Skeletal muscle satellite cell (primary cell): ENCODE measurements at regions not wholly inside any gene's neighbourhood (a gene's known extent, or its start where the extent isn't known, plus 50 kb on each side); places are given as distances from the start of the nearest gene placed in this dataset.
"Not testable (repeated sequence)": the region's sequence is repeated elsewhere in the genome, so short reads cannot be mapped to it uniquely, and the experiment has no call there.

ENCODE experiments used
- H3K27me3 ChIP-seq: 2 replicates; pipeline ENCODE4 v1.7.0; 2013; ENCODE audit warnings: low read length; ENCODE audit not compliant: control insufficient read depth, insufficient read depth
- H3K36me3 ChIP-seq: 2 replicates; pipeline ENCODE4 v1.7.0; 2013; ENCODE audit warnings: mild to moderate bottlenecking, control low read depth, low read length; ENCODE audit not compliant: insufficient read depth
- H3K4me1 ChIP-seq: 2 replicates; pipeline ENCODE4 v1.7.0; 2013; ENCODE audit warnings: low read length; ENCODE audit not compliant: control insufficient read depth, insufficient read depth
- H3K4me2 ChIP-seq: 2 replicates; pipeline ENCODE4 v1.7.0; 2013; ENCODE audit warnings: mild to moderate bottlenecking, low read length
- H3K4me3 ChIP-seq: 2 replicates; pipeline ENCODE4 v1.7.0; 2013; ENCODE audit warnings: low read length
- H3K9ac ChIP-seq: 2 replicates; pipeline ENCODE4 v1.7.0; 2013; ENCODE audit warnings: mild to moderate bottlenecking, low read depth, low read length, moderate library complexity
- H3K9me3 ChIP-seq: replicated peaks from 2 replicates; pipeline ENCODE4 v1.7.0; 2013; ENCODE audit warnings: mild to moderate bottlenecking, control low read depth, low read length

DNA sequence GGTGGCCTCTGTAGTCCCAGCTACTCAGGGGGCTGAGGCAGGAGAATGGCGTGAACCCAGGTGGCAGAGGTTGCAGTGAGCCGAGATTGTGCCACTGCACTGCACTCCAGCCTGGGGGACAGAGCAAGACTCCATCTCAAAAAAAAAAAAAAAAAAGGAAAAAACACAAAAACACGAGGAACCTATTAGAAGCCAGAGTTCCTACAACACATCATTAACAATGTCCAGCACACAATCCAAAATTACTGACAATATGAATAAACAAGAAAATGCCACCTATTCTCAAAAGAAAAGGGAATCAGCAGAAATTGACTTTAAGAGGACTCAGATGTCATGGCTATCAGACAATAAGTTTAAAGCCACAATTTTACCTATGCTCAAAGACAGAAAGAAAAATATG lies 57.3 kb upstream of the HS3ST3A1 start:
- H3K4me2 ChIP-seq, H3K4me3 ChIP-seq, H3K9ac ChIP-seq, H3K9me3 ChIP-seq, H3K4me1 ChIP-seq, H3K36me3 ChIP-seq, H3K27me3 ChIP-seq: not testable (repeated sequence)

DNA sequence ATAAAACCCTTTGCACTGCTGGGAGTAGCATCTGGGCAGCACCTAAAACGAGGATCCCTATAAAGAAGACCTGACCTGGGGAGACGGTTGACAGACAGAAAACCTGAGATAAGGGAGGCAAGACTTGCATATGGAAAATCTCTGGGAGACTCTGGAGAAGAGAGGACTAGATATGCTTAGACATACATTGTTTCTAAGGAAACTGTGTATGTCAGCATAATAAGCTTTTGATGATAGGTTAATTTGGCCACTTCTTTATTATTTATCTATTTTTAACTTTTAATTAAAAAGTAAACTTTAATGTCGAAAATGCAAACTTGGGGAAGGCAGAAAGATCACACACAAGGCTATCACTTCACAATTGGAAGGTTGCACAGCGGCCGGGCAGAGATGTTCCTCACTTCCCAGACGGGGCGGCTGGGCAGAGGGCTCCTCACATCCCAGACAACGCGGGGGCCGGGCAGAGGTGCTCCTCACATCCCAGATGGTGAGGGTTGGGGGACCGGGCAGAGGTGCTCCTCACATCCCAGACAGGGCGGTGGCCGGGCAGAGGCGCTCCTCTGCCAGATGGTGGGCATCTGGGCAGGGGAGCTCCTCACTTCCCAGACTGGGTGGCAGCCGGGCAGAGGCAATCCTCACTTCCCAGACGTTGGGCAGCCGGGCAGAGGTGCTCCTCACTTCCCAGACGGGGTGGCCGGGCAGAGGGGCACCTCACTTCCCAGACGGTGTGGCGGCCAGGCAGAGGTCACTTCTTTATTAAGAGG lies 64.3 kb upstream of the HS3ST3A1 start:
- H3K36me3 ChIP-seq: no peaks in the 10 kb centered on the region
- no peak overlapping the region for H3K9ac ChIP-seq
- no peak overlapping the region for H3K4me3 ChIP-seq

DNA sequence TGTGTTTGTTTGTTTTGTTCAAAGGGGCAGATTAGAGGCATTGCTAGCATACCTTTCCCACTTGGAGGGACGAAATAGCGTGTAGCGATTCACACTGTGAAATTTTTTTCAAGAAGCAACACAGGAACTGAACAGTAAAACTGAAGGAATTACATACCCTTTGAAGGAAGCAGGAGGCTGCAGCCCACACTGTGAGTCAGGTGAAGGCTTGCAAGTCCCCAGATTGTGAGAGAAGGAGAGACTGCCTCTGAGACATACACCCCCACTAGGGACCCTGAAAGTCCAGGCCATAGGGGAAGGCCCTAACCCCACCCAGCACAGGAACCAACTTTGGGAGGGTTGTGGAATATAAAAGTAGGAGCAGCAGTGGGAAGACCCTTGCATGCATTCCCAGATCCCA lies 69.6 kb upstream of the HS3ST3A1 start:
- no peak overlapping the region for H3K4me2 ChIP-seq
- no peaks in the 10 kb centered on the region for H3K9me3 ChIP-seq
- no peak overlapping the region for H3K4me3 ChIP-seq
- H3K27me3 ChIP-seq: no peaks in the 10 kb centered on the region
- no peak overlapping the region for H3K9ac ChIP-seq
- H3K36me3 ChIP-seq: no peaks in the 10 kb centered on the region
- H3K4me1 ChIP-seq: no peaks in the 10 kb centered on the region

More for the DNA sequence above, 64.3 kb upstream of the HS3ST3A1 start:
- no peaks in the 10 kb centered on the region for H3K27me3 ChIP-seq
- no peaks in the 10 kb centered on the region for H3K9me3 ChIP-seq
- H3K4me1 ChIP-seq: no peaks in the 10 kb centered on the region
- H3K4me2 ChIP-seq: no peak overlapping the region

DNA sequence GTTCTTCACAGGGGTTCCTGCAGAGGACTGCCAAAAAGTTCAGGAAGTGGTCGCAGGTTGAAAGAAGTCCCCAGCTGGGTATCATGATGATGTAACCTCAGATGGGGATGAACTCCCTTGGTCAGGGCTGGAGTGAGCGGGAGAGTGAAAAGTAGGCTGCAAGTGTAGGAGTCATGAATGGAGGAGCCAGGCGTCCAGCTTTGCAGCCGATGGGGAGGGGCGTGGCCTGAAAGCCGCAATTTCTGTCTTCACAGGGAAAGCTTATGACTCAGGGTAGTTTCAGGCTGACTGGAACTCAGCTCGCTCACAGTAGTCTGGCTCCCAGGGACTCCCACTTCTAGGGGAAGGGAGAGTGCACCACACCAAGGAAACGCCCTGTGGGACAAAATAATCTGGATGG lies 70.0 kb upstream of the HS3ST3A1 start:
- H3K4me3 ChIP-seq: no peak overlapping the region
- no peaks in the 10 kb centered on the region for H3K27me3 ChIP-seq
- H3K9me3 ChIP-seq: no peaks in the 10 kb centered on the region
- no peaks in the 10 kb centered on the region for H3K36me3 ChIP-seq
- no peak overlapping the region for H3K4me2 ChIP-seq
- H3K9ac ChIP-seq: no peak overlapping the region
- no peaks in the 10 kb centered on the region for H3K4me1 ChIP-seq

DNA sequence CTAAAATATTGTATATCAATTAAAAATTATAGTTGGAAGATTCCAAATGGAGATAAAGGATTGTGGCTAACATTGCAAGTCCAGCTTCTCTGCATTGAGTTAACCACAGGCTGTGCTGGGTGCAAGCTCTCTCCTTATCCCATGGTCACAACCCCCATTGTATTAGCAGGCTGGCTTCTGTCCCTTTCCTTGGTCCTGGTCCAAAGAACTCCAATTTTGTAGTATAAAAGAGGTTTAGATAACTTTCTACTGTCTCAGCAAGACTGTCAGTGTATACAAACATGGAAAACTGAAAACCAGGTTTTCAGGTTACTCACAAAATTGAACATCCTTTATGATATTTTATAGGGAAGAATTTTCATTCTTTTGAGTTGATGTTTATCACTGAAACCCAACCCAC lies 76.6 kb upstream of the HS3ST3A1 start:
- no peaks in the 10 kb centered on the region for H3K27me3 ChIP-seq
- H3K9ac ChIP-seq: no peak overlapping the region
- H3K9me3 ChIP-seq: no peaks in the 10 kb centered on the region
- no peak overlapping the region for H3K4me2 ChIP-seq
- no peaks in the 10 kb centered on the region for H3K4me1 ChIP-seq
- no peaks in the 10 kb centered on the region for H3K36me3 ChIP-seq
- H3K4me3 ChIP-seq: no peak overlapping the region

DNA sequence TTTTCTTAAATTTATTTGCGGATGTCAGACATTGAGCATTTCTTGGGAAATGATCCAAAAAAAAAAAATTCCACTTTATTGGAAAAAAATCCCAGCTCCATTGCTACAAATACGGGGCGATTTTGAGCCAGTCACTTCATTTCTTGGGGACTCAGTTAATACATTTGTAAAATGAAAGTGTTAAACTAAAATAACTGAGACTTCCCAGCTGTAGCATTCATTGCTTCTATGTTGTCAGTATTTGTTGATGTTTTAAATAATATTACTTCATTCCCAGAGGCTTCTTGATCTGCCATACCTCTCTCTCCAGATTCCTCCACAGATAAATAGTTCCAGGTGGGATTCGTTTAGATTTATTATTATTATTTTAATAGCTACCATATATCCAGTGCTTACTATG lies 77.1 kb upstream of the HS3ST3A1 start:
- Histone ChIP-seq H3K4me2 (no peak overlapping the region), H3K27me3 (no peaks in the 10 kb centered on the region), H3K4me1 (no peaks in the 10 kb centered on the region), H3K4me3 (no peak overlapping the region), H3K9ac (no peak overlapping the region), H3K36me3 (no peaks in the 10 kb centered on the region), H3K9me3 (no peaks in the 10 kb centered on the region)

DNA sequence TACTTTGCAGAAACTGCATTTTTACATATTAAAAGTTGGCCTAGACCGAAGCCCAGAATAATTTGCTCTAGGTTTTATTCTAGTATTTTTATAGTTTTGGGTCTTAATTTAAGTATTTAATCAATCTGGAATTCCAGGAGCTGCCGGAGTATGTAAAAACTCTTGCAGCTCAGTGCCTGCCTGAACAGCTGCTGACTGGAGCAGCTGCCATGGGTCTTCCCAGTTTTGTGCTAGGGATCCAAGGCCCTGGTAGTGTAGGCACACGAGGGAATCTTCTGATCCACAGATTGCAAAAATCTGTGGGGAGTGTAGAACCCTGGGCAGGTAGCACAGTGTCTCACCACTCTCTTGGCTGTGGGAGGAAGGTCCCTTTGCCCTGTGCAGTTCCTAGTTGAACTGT lies 87.0 kb upstream of the HS3ST3A1 start:
- Histone ChIP-seq H3K36me3 (no peaks in the 10 kb centered on the region), H3K4me1 (no peaks in the 10 kb centered on the region), H3K9ac (no peak overlapping the region), H3K4me3 (no peak overlapping the region), H3K9me3 (no peaks in the 10 kb centered on the region), H3K4me2 (no peak overlapping the region), H3K27me3 (no peaks in the 10 kb centered on the region)

DNA sequence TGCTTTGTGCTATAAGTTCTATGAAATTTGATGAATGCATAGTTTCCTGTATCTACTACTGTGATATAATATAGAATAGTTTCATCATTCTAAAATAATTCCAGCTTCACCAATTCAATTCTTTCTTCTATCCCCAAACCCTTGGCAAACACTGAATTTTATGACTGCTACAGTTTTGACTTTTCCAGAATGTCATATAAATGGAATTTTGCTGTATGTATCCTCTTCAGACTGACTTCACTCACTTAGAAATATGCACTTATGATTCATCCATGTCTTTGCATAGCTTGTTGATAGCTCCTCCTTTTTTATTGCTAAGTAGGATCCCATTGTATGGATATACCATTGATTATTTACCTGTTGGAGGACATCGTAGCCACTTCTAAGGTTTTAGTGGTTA lies 89.1 kb upstream of the HS3ST3A1 start:
- Histone ChIP-seq H3K27me3 (no peaks in the 10 kb centered on the region), H3K4me3 (no peak overlapping the region), H3K36me3 (no peaks in the 10 kb centered on the region), H3K4me1 (no peaks in the 10 kb centered on the region), H3K9me3 (no peaks in the 10 kb centered on the region), H3K4me2 (no peak overlapping the region), H3K9ac (no peak overlapping the region)

DNA sequence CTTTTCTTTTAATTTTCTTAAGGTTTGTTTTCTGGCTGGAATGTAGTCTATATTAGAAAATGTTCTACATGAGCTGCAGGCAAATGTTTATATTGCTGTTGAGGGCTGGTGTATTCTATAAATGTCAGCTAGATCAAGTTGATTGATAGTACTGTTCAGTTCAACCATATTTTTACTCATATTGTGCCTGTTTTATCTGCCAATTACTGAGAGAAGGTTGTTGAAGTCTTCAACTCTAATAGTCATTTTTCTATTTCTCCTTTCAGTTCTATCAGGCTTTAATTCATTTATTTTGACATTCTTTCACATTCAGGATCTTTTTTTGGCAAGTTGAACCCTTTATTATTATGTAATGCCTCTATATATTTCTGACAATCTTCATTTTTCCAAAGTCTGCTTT lies 93.2 kb upstream of the HS3ST3A1 start:
- H3K9me3 ChIP-seq: no peaks in the 10 kb centered on the region
- no peaks in the 10 kb centered on the region for H3K27me3 ChIP-seq
- no peaks in the 10 kb centered on the region for H3K36me3 ChIP-seq
- H3K4me1 ChIP-seq: no peaks in the 10 kb centered on the region
- no peak overlapping the region for H3K9ac ChIP-seq
- H3K4me2 ChIP-seq: no peak overlapping the region
- H3K4me3 ChIP-seq: no peak overlapping the region

DNA sequence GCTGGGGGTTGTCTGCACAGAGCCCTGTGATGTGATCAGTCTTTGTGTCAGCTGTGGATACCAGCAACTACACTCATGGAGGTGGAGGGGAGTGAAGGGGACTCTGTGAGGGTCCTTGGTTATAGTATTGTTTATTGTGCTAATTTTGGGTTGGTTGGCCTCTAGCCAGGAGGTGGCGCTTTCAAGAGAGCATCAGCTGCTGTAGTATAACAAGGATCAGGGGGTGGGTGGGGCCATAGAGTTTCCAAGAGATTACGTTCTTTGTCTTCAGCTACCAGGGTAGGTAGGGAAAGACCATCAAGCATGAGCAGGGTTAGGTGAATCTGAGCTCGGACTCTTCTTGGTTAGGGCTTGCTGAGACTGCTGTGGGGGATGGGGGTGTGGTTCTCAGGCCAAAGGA lies 97.1 kb upstream of the HS3ST3A1 start:
- H3K9ac ChIP-seq: no peak overlapping the region
- no peaks in the 10 kb centered on the region for H3K9me3 ChIP-seq
- no peaks in the 10 kb centered on the region for H3K36me3 ChIP-seq
- H3K4me2 ChIP-seq: no peak overlapping the region
- no peak overlapping the region for H3K4me3 ChIP-seq
- H3K4me1 ChIP-seq: peaks cover under 1% of the 10 kb centered on the region
- no peaks in the 10 kb centered on the region for H3K27me3 ChIP-seq

DNA sequence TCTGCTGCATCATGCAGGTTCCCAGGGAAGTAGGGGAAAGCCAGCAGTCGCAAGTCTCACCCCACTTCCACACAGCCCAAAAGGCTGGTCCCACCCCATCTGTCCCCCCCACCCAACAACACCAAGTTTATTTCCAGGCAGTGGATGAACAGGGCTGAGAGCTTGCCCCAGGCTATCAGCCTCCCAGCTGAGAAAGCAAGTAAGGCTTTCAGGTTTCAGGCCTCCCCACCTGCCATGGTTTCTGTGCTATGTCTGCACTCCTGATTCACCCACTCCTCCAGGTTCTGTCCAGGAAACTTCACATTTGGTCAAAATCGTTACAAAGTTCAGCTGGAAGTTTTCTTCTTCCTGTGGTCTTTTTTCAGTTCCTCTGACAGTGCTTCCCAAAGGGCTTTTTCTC lies 97.5 kb upstream of the HS3ST3A1 start:
- no peak overlapping the region for H3K9ac ChIP-seq
- H3K36me3 ChIP-seq: no peaks in the 10 kb centered on the region
- peaks cover 5% of the 10 kb centered on the region for H3K4me1 ChIP-seq
- H3K9me3 ChIP-seq: no peaks in the 10 kb centered on the region
- H3K4me2 ChIP-seq: no peak overlapping the region
- H3K27me3 ChIP-seq: no peaks in the 10 kb centered on the region
- H3K4me3 ChIP-seq: no peak overlapping the region

DNA sequence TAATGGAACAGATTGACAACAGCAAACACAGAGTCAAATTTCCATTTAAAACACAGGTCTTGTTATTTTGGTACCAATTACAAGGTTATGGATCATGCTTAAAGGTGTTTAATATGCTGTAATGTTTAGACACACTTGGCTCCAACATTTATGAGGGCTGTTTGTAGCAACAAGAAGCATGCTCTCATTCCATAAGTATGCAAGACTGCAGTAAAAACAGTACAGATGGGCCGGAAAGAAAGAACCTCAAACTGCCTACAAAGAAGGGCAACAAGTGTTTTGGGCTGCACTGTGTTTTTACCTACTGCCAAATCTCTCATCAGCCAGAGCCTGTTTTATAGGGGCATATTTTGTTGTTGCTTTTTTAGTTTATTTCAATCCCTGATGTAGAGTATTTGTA lies 100.5 kb upstream of the HS3ST3A1 start:
- Histone ChIP-seq H3K4me2 (no peak overlapping the region), H3K4me1 (peaks cover 11% of the 10 kb centered on the region), H3K4me3 (no peak overlapping the region), H3K27me3 (no peaks in the 10 kb centered on the region), H3K9me3 (no peaks in the 10 kb centered on the region), H3K36me3 (no peaks in the 10 kb centered on the region), H3K9ac (no peak overlapping the region)
